Breast epithelium (tissue), 3 donors: ENCODE measurements at regions not wholly inside any gene's neighbourhood (a gene's known extent, or its start where the extent isn't known, plus 50 kb on each side); places are given as distances from the start of the nearest gene placed in this dataset.

ENCODE experiments used
- POLR2AphosphoS5 ChIP-seq, 3 donors: sonication (generic); formaldehyde crosslinking; IDR thresholded peaks; one replicate each; pipeline ENCODE4 v1.6.1; 2017; ENCODE audit warnings: antibody characterized with exemption in 3 of 3
- TF ChIP-seq, protein P1 (sequence below), 3 donors: fragments of 450-650 bp; IDR thresholded peaks; one replicate each; pipeline ENCODE4 v1.5.1; 2016 to 2017; ENCODE audit warnings: antibody characterized with exemption in 3 of 3, mild to moderate bottlenecking in 3 of 3, moderate library complexity in 3 of 3

DNA sequence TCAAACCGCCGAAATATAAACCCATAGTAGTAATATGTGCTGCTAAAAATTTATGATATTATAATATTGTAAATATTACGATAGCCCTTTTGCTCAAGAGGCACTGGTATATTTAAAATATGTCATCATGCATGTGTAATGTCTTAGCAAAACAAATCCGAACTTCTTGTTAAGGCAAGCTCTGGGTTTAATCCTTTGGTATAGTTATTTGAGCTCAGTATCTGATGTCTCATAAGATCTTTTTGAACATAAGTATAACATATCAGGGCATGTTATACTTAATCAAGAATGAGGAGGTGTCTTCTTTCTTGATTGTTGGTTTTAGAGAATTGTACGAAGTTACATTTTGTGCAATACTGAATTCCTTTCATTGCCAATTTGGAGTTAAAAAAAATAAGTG, 154.1 kb upstream of the CBLB start:
- TF ChIP-seq, protein P1, sequence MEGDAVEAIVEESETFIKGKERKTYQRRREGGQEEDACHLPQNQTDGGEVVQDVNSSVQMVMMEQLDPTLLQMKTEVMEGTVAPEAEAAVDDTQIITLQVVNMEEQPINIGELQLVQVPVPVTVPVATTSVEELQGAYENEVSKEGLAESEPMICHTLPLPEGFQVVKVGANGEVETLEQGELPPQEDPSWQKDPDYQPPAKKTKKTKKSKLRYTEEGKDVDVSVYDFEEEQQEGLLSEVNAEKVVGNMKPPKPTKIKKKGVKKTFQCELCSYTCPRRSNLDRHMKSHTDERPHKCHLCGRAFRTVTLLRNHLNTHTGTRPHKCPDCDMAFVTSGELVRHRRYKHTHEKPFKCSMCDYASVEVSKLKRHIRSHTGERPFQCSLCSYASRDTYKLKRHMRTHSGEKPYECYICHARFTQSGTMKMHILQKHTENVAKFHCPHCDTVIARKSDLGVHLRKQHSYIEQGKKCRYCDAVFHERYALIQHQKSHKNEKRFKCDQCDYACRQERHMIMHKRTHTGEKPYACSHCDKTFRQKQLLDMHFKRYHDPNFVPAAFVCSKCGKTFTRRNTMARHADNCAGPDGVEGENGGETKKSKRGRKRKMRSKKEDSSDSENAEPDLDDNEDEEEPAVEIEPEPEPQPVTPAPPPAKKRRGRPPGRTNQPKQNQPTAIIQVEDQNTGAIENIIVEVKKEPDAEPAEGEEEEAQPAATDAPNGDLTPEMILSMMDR (IDR thresholded peaks at IDR 0.05) = no peak
- TF ChIP-seq POLR2AphosphoS5 (IDR thresholded peaks at IDR 0.05) = no peak
